ENCODE measurements at regions not wholly inside any gene's neighbourhood (a gene's known extent, or its start where the extent isn't known, plus 50 kb on each side); places are given as distances from the start of the nearest gene placed in this dataset.

- WGBS, 2 experiments = 86 to 91% methylated on average over 11 of the region's 11 CpGs
- H3K9me3 ChIP-seq (ENCODE audit: control insufficient read depth, low read length) = no peaks in the 10 kb centered on the region
- H3K27ac ChIP-seq (ENCODE audit: insufficient read depth, low read depth, low read length, poor library complexity, severe bottlenecking) = no peak overlapping the region
- no peaks in the 10 kb centered on the region for H3K36me3 ChIP-seq (ENCODE audit: control insufficient read depth, insufficient read depth, low read length)
- H3K4me3 ChIP-seq (ENCODE audit: insufficient read depth, low read depth, low read length) = no peak overlapping the region
- H3K27me3 ChIP-seq (ENCODE audit: control insufficient read depth, insufficient read depth, low read length, poor library complexity, severe bottlenecking) = no peaks in the 10 kb centered on the region
- H3K4me1 ChIP-seq (ENCODE audit: control insufficient read depth, insufficient read depth, low read length) = peaks cover 34% of the 10 kb centered on the region
Measured at GRCh38 chr2:128641421-128642080, 322.9 kb upstream of the HS6ST1 start.

- H3K4me3 ChIP-seq (ENCODE audit: insufficient read depth, low read depth, low read length) = no peak overlapping the region
- no peak overlapping the region for H3K27ac ChIP-seq (ENCODE audit: insufficient read depth, low read depth, low read length, poor library complexity, severe bottlenecking)
- H3K27me3 ChIP-seq (ENCODE audit: control insufficient read depth, insufficient read depth, low read length, poor library complexity, severe bottlenecking) = no peaks in the 10 kb centered on the region
- no peaks in the 10 kb centered on the region for H3K36me3 ChIP-seq (ENCODE audit: control insufficient read depth, insufficient read depth, low read length)
- no peaks in the 10 kb centered on the region for H3K9me3 ChIP-seq (ENCODE audit: control insufficient read depth, low read length)
- 95 to 96% methylated on average over 5 of the region's 5 CpGs for WGBS, 2 experiments
- H3K4me1 ChIP-seq (ENCODE audit: control insufficient read depth, insufficient read depth, low read length) = peaks cover 33% of the 10 kb centered on the region
Measured at GRCh38 chr2:128642316-128642715, 323.6 kb upstream of the HS6ST1 start.

- no peaks in the 10 kb centered on the region for H3K27me3 ChIP-seq (ENCODE audit: control insufficient read depth, insufficient read depth, low read length, poor library complexity, severe bottlenecking)
- H3K27ac ChIP-seq (ENCODE audit: insufficient read depth, low read depth, low read length, poor library complexity, severe bottlenecking) = no peak overlapping the region
- WGBS, 2 experiments = 93 to 94% methylated on average over 5 of the region's 5 CpGs
- H3K36me3 ChIP-seq (ENCODE audit: control insufficient read depth, insufficient read depth, low read length) = no peaks in the 10 kb centered on the region
- peaks cover 28% of the 10 kb centered on the region for H3K4me1 ChIP-seq (ENCODE audit: control insufficient read depth, insufficient read depth, low read length)
- no peaks in the 10 kb centered on the region for H3K9me3 ChIP-seq (ENCODE audit: control insufficient read depth, low read length)
- H3K4me3 ChIP-seq (ENCODE audit: insufficient read depth, low read depth, low read length) = no peak overlapping the region
Measured at GRCh38 chr2:128642821-128643220, 324.2 kb upstream of the HS6ST1 start.

GRCh38 chr2:128643221-128644065 is 324.8 kb upstream of the HS6ST1 start:
- H3K27me3 ChIP-seq (ENCODE audit: control insufficient read depth, insufficient read depth, low read length, poor library complexity, severe bottlenecking) = no peaks in the 10 kb centered on the region
- H3K4me1 ChIP-seq (ENCODE audit: control insufficient read depth, insufficient read depth, low read length) = peaks cover 22% of the 10 kb centered on the region
- WGBS, 2 experiments = 87 to 88% methylated on average over 5 to 7 of the region's 7 CpGs
- H3K4me3 ChIP-seq (ENCODE audit: insufficient read depth, low read depth, low read length) = no peak overlapping the region
- no peaks in the 10 kb centered on the region for H3K9me3 ChIP-seq (ENCODE audit: control insufficient read depth, low read length)
- H3K36me3 ChIP-seq (ENCODE audit: control insufficient read depth, insufficient read depth, low read length) = no peaks in the 10 kb centered on the region
- H3K27ac ChIP-seq (ENCODE audit: insufficient read depth, low read depth, low read length, poor library complexity, severe bottlenecking) = peak overlapping the region; percentile 28

GRCh38 chr2:128644156-128644555 is 325.5 kb upstream of the HS6ST1 start:
- no peaks in the 10 kb centered on the region for H3K27me3 ChIP-seq (ENCODE audit: control insufficient read depth, insufficient read depth, low read length, poor library complexity, severe bottlenecking)
- H3K36me3 ChIP-seq (ENCODE audit: control insufficient read depth, insufficient read depth, low read length) = no peaks in the 10 kb centered on the region
- H3K27ac ChIP-seq (ENCODE audit: insufficient read depth, low read depth, low read length, poor library complexity, severe bottlenecking) = peak overlapping the region; percentile 28
- peaks cover 19% of the 10 kb centered on the region for H3K4me1 ChIP-seq (ENCODE audit: control insufficient read depth, insufficient read depth, low read length)
- H3K4me3 ChIP-seq (ENCODE audit: insufficient read depth, low read depth, low read length) = no peak overlapping the region
- 18 to 20% methylated on average over 6 of the region's 6 CpGs for WGBS, 2 experiments
- no peaks in the 10 kb centered on the region for H3K9me3 ChIP-seq (ENCODE audit: control insufficient read depth, low read length)

- Histone ChIP-seq H3K9me3 (ENCODE audit: control insufficient read depth, low read length) (no peaks in the 10 kb centered on the region), H3K27ac (ENCODE audit: insufficient read depth, low read depth, low read length, poor library complexity, severe bottlenecking) (no peak overlapping the region), H3K36me3 (ENCODE audit: control insufficient read depth, insufficient read depth, low read length) (no peaks in the 10 kb centered on the region), H3K4me1 (ENCODE audit: control insufficient read depth, insufficient read depth, low read length) (peaks cover 13% of the 10 kb centered on the region), H3K4me3 (ENCODE audit: insufficient read depth, low read depth, low read length) (no peak overlapping the region), H3K27me3 (ENCODE audit: control insufficient read depth, insufficient read depth, low read length, poor library complexity, severe bottlenecking) (no peaks in the 10 kb centered on the region)
- 36 to 50% methylated on average over 1 to 2 of the region's 2 CpGs for WGBS, 2 experiments
Measured at GRCh38 chr2:128644718-128645256, 326.1 kb upstream of the HS6ST1 start.

GRCh38 chr2:128645631-128646030 is 327.0 kb upstream of the HS6ST1 start:
- H3K27ac ChIP-seq (ENCODE audit: insufficient read depth, low read depth, low read length, poor library complexity, severe bottlenecking) = no peak overlapping the region
- no peaks in the 10 kb centered on the region for H3K9me3 ChIP-seq (ENCODE audit: control insufficient read depth, low read length)
- WGBS, 2 experiments = 92% methylated on average over 6 of the region's 6 CpGs
- H3K36me3 ChIP-seq (ENCODE audit: control insufficient read depth, insufficient read depth, low read length) = no peaks in the 10 kb centered on the region
- no peaks in the 10 kb centered on the region for H3K27me3 ChIP-seq (ENCODE audit: control insufficient read depth, insufficient read depth, low read length, poor library complexity, severe bottlenecking)
- H3K4me1 ChIP-seq (ENCODE audit: control insufficient read depth, insufficient read depth, low read length) = peaks cover 8% of the 10 kb centered on the region
- no peak overlapping the region for H3K4me3 ChIP-seq (ENCODE audit: insufficient read depth, low read depth, low read length)

GRCh38 chr2:128646091-128646490 is 327.4 kb upstream of the HS6ST1 start:
- peaks cover 8% of the 10 kb centered on the region for H3K4me1 ChIP-seq (ENCODE audit: control insufficient read depth, insufficient read depth, low read length)
- 94% methylated on average over 11 of the region's 11 CpGs for WGBS, 2 experiments

GRCh38 chr2:128646691-128647090 is 328.0 kb upstream of the HS6ST1 start:
- no peaks in the 10 kb centered on the region for H3K9me3 ChIP-seq (ENCODE audit: control insufficient read depth, low read length)
- peaks cover 8% of the 10 kb centered on the region for H3K4me1 ChIP-seq (ENCODE audit: control insufficient read depth, insufficient read depth, low read length)
- 88 to 93% methylated on average over 3 of the region's 3 CpGs for WGBS, 2 experiments
- H3K4me3 ChIP-seq (ENCODE audit: insufficient read depth, low read depth, low read length) = no peak overlapping the region
- H3K36me3 ChIP-seq (ENCODE audit: control insufficient read depth, insufficient read depth, low read length) = no peaks in the 10 kb centered on the region
- H3K27ac ChIP-seq (ENCODE audit: insufficient read depth, low read depth, low read length, poor library complexity, severe bottlenecking) = no peak overlapping the region
- H3K27me3 ChIP-seq (ENCODE audit: control insufficient read depth, insufficient read depth, low read length, poor library complexity, severe bottlenecking) = no peaks in the 10 kb centered on the region

More at GRCh38 chr2:128646091-128646490, 327.4 kb upstream of the HS6ST1 start:
- Histone ChIP-seq H3K9me3 (ENCODE audit: control insufficient read depth, low read length) (no peaks in the 10 kb centered on the region), H3K27me3 (ENCODE audit: control insufficient read depth, insufficient read depth, low read length, poor library complexity, severe bottlenecking) (no peaks in the 10 kb centered on the region), H3K4me3 (ENCODE audit: insufficient read depth, low read depth, low read length) (no peak overlapping the region), H3K27ac (ENCODE audit: insufficient read depth, low read depth, low read length, poor library complexity, severe bottlenecking) (no peak overlapping the region), H3K36me3 (ENCODE audit: control insufficient read depth, insufficient read depth, low read length) (no peaks in the 10 kb centered on the region)

GRCh38 chr2:128651000-128651399 is 332.3 kb upstream of the HS6ST1 start:
- Histone ChIP-seq H3K4me1 (ENCODE audit: control insufficient read depth, insufficient read depth, low read length) (no peaks in the 10 kb centered on the region), H3K27me3 (ENCODE audit: control insufficient read depth, insufficient read depth, low read length, poor library complexity, severe bottlenecking) (no peaks in the 10 kb centered on the region), H3K36me3 (ENCODE audit: control insufficient read depth, insufficient read depth, low read length) (no peaks in the 10 kb centered on the region), H3K9me3 (ENCODE audit: control insufficient read depth, low read length) (no peaks in the 10 kb centered on the region), H3K27ac (ENCODE audit: insufficient read depth, low read depth, low read length, poor library complexity, severe bottlenecking) (no peak overlapping the region), H3K4me3 (ENCODE audit: insufficient read depth, low read depth, low read length) (no peak overlapping the region)
- 93 to 100% methylated on average over 2 of the region's 2 CpGs for whole genome bisulfite sequencing, 2 experiments
